WERI-Rb-1 (cell line): ENCODE measurements at regions not wholly inside any gene's neighbourhood (a gene's known extent, or its start where the extent isn't known, plus 50 kb on each side); places are given as distances from the start of the nearest gene placed in this dataset.

Source experiments
- DNase-seq: peaks from one replicate; pipeline ENCODE4 v3.0.0-alpha.2; 2020
- H3K27ac ChIP-seq: fragments of 250-450 bp; sonication (Bioruptor Pico); 2 replicates; pipeline ENCODE4 v1.5.1; 2020; ENCODE audit warnings: mild to moderate bottlenecking, moderate library complexity
- H3K27me3 ChIP-seq: fragments of 250-450 bp; sonication (Bioruptor Pico); 2 replicates; pipeline ENCODE4 v1.5.1; 2021; ENCODE audit warnings: mild to moderate bottlenecking, low read depth, moderate library complexity; ENCODE audit not compliant: insufficient read depth, severe bottlenecking
- H3K36me3 ChIP-seq: fragments of 250-450 bp; sonication (Bioruptor Pico); 2 replicates; pipeline ENCODE4 v1.5.1; 2020; ENCODE audit warnings: mild to moderate bottlenecking, moderate library complexity
- H3K4me3 ChIP-seq: 2 replicates; pipeline ENCODE4 v1.5.1; 2011; ENCODE audit warnings: low read depth, mild to moderate bottlenecking, control low read depth, low read length
- H3K9me3 ChIP-seq: fragments of 250-450 bp; sonication (Bioruptor Pico); 2 replicates; pipeline ENCODE4 v1.5.1; 2021; ENCODE audit warnings: mild to moderate bottlenecking, moderate library complexity; ENCODE audit not compliant: severe bottlenecking
- CTCF ChIP-seq: IDR thresholded peaks from 2 replicates; pipeline ENCODE4 v1.5.1; 2011; ENCODE audit warnings: low read depth, mild to moderate bottlenecking, control low read depth, inconsistent platforms, low read length

- Histone ChIP-seq H3K4me3 (no peak overlapping the region), H3K36me3 (no peaks in the 10 kb centered on the region), H3K27me3 (peaks cover 15% of the 10 kb centered on the region), H3K9me3 (no peaks in the 10 kb centered on the region), H3K27ac (no peak overlapping the region)
- DNase-seq: no peak
- TF ChIP-seq CTCF: no peak
Observed at GRCh38 chr4:182967403-182967802, 50.2 kb upstream of the DCTD start.
